CD4-positive, CD25-positive, alpha-beta regulatory T cell (primary cell): ENCODE measurements at regions not wholly inside any gene's neighbourhood (a gene's known extent, or its start where the extent isn't known, plus 50 kb on each side); places are given as distances from the start of the nearest gene placed in this dataset.

Experiments
- ATAC-seq, 2 donors: fragments of 150-1000 bp; cut with Tn5 transposase; one replicate each; pipeline ENCODE4 v1.10.0; 2021; ENCODE audit warnings: low read depth in 2 of 2, moderate number of reproducible peaks in 2 of 2, moderate library complexity in 1 of 2
- DNase-seq, 3 donors: peaks; one replicate each; pipeline versions ENCODE4 v3.0.0 to v3.0.0-alpha.2; 2012 to 2022; ENCODE audit warnings: mixed read lengths in 1 of 3
- H3K27ac ChIP-seq: one replicate; pipeline ENCODE4 v1.7.0; 2013; ENCODE audit warnings: mild to moderate bottlenecking, low read length; ENCODE audit not compliant: insufficient read depth, poor library complexity, severe bottlenecking
- H3K27me3 ChIP-seq: one replicate; pipeline ENCODE4 v1.7.0; 2013; ENCODE audit warnings: low read length; ENCODE audit not compliant: control insufficient read depth, insufficient read depth
- H3K36me3 ChIP-seq: one replicate; pipeline ENCODE4 v1.7.0; 2013; ENCODE audit warnings: mild to moderate bottlenecking, low read length, moderate library complexity; ENCODE audit not compliant: control insufficient read depth, insufficient read depth
- H3K4me1 ChIP-seq: 2 replicates; pipeline ENCODE4 v1.7.0; 2013; ENCODE audit warnings: mild to moderate bottlenecking, low read length; ENCODE audit not compliant: insufficient read depth, control insufficient read depth, poor library complexity, severe bottlenecking
- H3K4me3 ChIP-seq: one replicate; pipeline ENCODE4 v1.7.0; 2013; ENCODE audit warnings: low read depth, mild to moderate bottlenecking, low read length, moderate library complexity
- H3K9me3 ChIP-seq, 2 experiments: 1 replicate in 1 of 2; 2 replicates in 1 of 2; pipeline ENCODE4 v1.7.0; 2013; ENCODE audit warnings: low read length in 2 of 2, mild to moderate bottlenecking in 1 of 2, moderate library complexity in 1 of 2; ENCODE audit not compliant: control insufficient read depth in 2 of 2
- H3K27ac Mint-ChIP-seq, 3 donors: one replicate each; pipeline ENCODE4 v1.8.0; 2020 to 2022; ENCODE audit warnings: mild to moderate bottlenecking in 3 of 3, mixed read lengths in 3 of 3, moderate library complexity in 2 of 3
- H3K27me3 Mint-ChIP-seq: one replicate; pipeline ENCODE4 v1.8.0; 2022; ENCODE audit warnings: mild to moderate bottlenecking, mixed read lengths
- H3K36me3 Mint-ChIP-seq: one replicate; pipeline ENCODE4 v1.8.0; 2020; ENCODE audit warnings: mixed read lengths
- H3K4me1 Mint-ChIP-seq, 4 donors: one replicate each; pipeline ENCODE4 v1.8.0; 2020 to 2022; ENCODE audit warnings: mixed read lengths in 4 of 4, mild to moderate bottlenecking in 1 of 4
- H3K4me3 Mint-ChIP-seq, 4 donors: one replicate each; pipeline ENCODE4 v1.8.0; 2020 to 2022; ENCODE audit warnings: mild to moderate bottlenecking in 4 of 4, mixed read lengths in 4 of 4, moderate library complexity in 3 of 4
- H3K9me3 Mint-ChIP-seq, 7 donors: one replicate each; pipeline ENCODE4 v1.8.0; 2020 to 2022; ENCODE audit warnings: mixed read lengths in 7 of 7, mild to moderate bottlenecking in 3 of 7, moderate library complexity in 2 of 7

GRCh38 chr12:116339062-116339461 lies 61.6 kb upstream of the MED13L start:
- Histone ChIP-seq H3K4me3 (no peak overlapping the region), H3K27ac (no peak overlapping the region), H3K9me3 (no peaks in the 10 kb centered on the region), H3K27me3 (no peaks in the 10 kb centered on the region), H3K36me3 (no peaks in the 10 kb centered on the region), H3K4me1 (no peaks in the 10 kb centered on the region)
- ATAC-seq: no peak
- no peak for DNase-seq
- peaks cover 0 to 4% (median 0%) of the 10 kb centered on the region in 4 donors for H3K4me1 Mint-ChIP-seq
- no peaks in the 10 kb centered on the region for H3K36me3 Mint-ChIP-seq
- no peak overlapping the region for H3K27ac Mint-ChIP-seq
- no peak overlapping the region for H3K4me3 Mint-ChIP-seq
- peaks cover 0 to 3% (median 0%) of the 10 kb centered on the region in 7 donors for H3K9me3 Mint-ChIP-seq
- H3K27me3 Mint-ChIP-seq: no peaks in the 10 kb centered on the region

GRCh38 chr12:116339800-116340371 lies 62.4 kb upstream of the MED13L start:
- H3K27ac Mint-ChIP-seq: no peak overlapping the region
- no peaks in the 10 kb centered on the region for H3K4me1 ChIP-seq

GRCh38 chr12:116343331-116343884 lies 65.9 kb upstream of the MED13L start:
- peaks cover 0 to 4% (median 0%) of the 10 kb centered on the region in 7 donors for H3K9me3 Mint-ChIP-seq
- Histone ChIP-seq H3K9me3 (no peaks in the 10 kb centered on the region), H3K27me3 (no peaks in the 10 kb centered on the region), H3K4me1 (no peaks in the 10 kb centered on the region), H3K36me3 (no peaks in the 10 kb centered on the region), H3K4me3 (no peak overlapping the region), H3K27ac (no peak overlapping the region)
- no peak for ATAC-seq
- no peak overlapping the region for H3K27ac Mint-ChIP-seq
- H3K4me3 Mint-ChIP-seq: no peak overlapping the region
- peaks cover 0 to 2% (median 0%) of the 10 kb centered on the region in 4 donors for H3K4me1 Mint-ChIP-seq
- no peaks in the 10 kb centered on the region for H3K36me3 Mint-ChIP-seq
- DNase-seq: no peak
- H3K27me3 Mint-ChIP-seq: no peaks in the 10 kb centered on the region

More at GRCh38 chr12:116339800-116340371, 62.4 kb upstream of the MED13L start:
- Histone ChIP-seq H3K27me3 (no peaks in the 10 kb centered on the region), H3K27ac (no peak overlapping the region), H3K4me3 (no peak overlapping the region), H3K9me3 (no peaks in the 10 kb centered on the region), H3K36me3 (no peaks in the 10 kb centered on the region)
- DNase-seq (no peak), ATAC-seq (no peak)
- peaks cover 0 to 4% (median 0%) of the 10 kb centered on the region in 7 donors for H3K9me3 Mint-ChIP-seq
- H3K36me3 Mint-ChIP-seq: no peaks in the 10 kb centered on the region
- peaks cover 0 to 6% (median 0%) of the 10 kb centered on the region in 4 donors for H3K4me1 Mint-ChIP-seq
- H3K4me3 Mint-ChIP-seq: no peak overlapping the region
- no peaks in the 10 kb centered on the region for H3K27me3 Mint-ChIP-seq

- Mint-ChIP-seq H3K27me3 (peaks cover 11% of the 10 kb centered on the region), H3K36me3 (no peaks in the 10 kb centered on the region), H3K4me1 (peaks cover 0 to 2% (median 0%) of the 10 kb centered on the region in 4 donors), H3K27ac (no peak overlapping the region), H3K9me3 (peaks cover 0 to 4% (median 0%) of the 10 kb centered on the region in 7 donors), H3K4me3 (no peak overlapping the region)
- Histone ChIP-seq H3K9me3 (no peaks in the 10 kb centered on the region), H3K4me1 (no peaks in the 10 kb centered on the region), H3K27me3 (peaks cover 3% of the 10 kb centered on the region), H3K4me3 (no peak overlapping the region), H3K36me3 (no peaks in the 10 kb centered on the region), H3K27ac (no peak overlapping the region)
- DNase-seq (no peak), ATAC-seq (no peak)
Measured at GRCh38 chr12:116346222-116346621, 68.7 kb upstream of the MED13L start.

- no peaks in the 10 kb centered on the region for H3K36me3 ChIP-seq
- DNase-seq (no peak), ATAC-seq (no peak)
- H3K4me1 ChIP-seq: no peaks in the 10 kb centered on the region
- H3K27ac ChIP-seq: no peak overlapping the region
- no peak overlapping the region for H3K4me3 ChIP-seq
- Mint-ChIP-seq H3K27ac (no peak overlapping the region), H3K36me3 (no peaks in the 10 kb centered on the region), H3K27me3 (peaks cover 11% of the 10 kb centered on the region), H3K4me1 (peaks cover 0 to 2% (median 0%) of the 10 kb centered on the region in 4 donors), H3K4me3 (no peak overlapping the region), H3K9me3 (peaks cover 0 to 4% (median 0%) of the 10 kb centered on the region in 7 donors)
- H3K27me3 ChIP-seq: peaks cover 3% of the 10 kb centered on the region
- no peaks in the 10 kb centered on the region for H3K9me3 ChIP-seq
Measured at GRCh38 chr12:116346741-116347140, 69.2 kb upstream of the MED13L start.

- ATAC-seq: no peak
- H3K27ac ChIP-seq: no peak overlapping the region
- H3K4me1 Mint-ChIP-seq: peaks cover 0 to 2% (median 0%) of the 10 kb centered on the region in 4 donors
Measured at GRCh38 chr12:116347265-116347664, 69.8 kb upstream of the MED13L start.

GRCh38 chr12:116352315-116352835 lies 74.9 kb upstream of the MED13L start:
- peaks cover 3% of the 10 kb centered on the region for H3K27me3 ChIP-seq
- ATAC-seq: no peak
- peaks cover 0 to 5% (median 0%) of the 10 kb centered on the region in 7 donors for H3K9me3 Mint-ChIP-seq
- H3K27ac ChIP-seq: no peak overlapping the region
- H3K4me1 ChIP-seq: no peaks in the 10 kb centered on the region
- no peaks in the 10 kb centered on the region for H3K36me3 ChIP-seq
- no peaks in the 10 kb centered on the region for H3K9me3 ChIP-seq
- no peak overlapping the region for H3K4me3 Mint-ChIP-seq
- no peak for DNase-seq
- H3K4me3 ChIP-seq: no peak overlapping the region
- no peaks in the 10 kb centered on the region for H3K36me3 Mint-ChIP-seq
- H3K27me3 Mint-ChIP-seq: peaks cover 11% of the 10 kb centered on the region
- no peak overlapping the region for H3K27ac Mint-ChIP-seq
- no peaks in the 10 kb centered on the region for H3K4me1 Mint-ChIP-seq

More at GRCh38 chr12:116347265-116347664, 69.8 kb upstream of the MED13L start:
- Histone ChIP-seq H3K27me3 (peaks cover 3% of the 10 kb centered on the region), H3K9me3 (no peaks in the 10 kb centered on the region), H3K4me1 (no peaks in the 10 kb centered on the region), H3K36me3 (no peaks in the 10 kb centered on the region), H3K4me3 (no peak overlapping the region)
- H3K36me3 Mint-ChIP-seq: no peaks in the 10 kb centered on the region
- H3K27me3 Mint-ChIP-seq: peaks cover 11% of the 10 kb centered on the region
- no peak overlapping the region for H3K27ac Mint-ChIP-seq
- H3K9me3 Mint-ChIP-seq: peaks cover 0 to 3% (median 0%) of the 10 kb centered on the region in 7 donors
- no peak overlapping the region for H3K4me3 Mint-ChIP-seq
- no peak for DNase-seq

- DNase-seq: no peak
- Mint-ChIP-seq H3K4me3 (no peak overlapping the region), H3K4me1 (peaks cover 5 to 8% (median 6%) of the 10 kb centered on the region in 4 donors), H3K27me3 (peaks cover 5% of the 10 kb centered on the region), H3K27ac (peak overlapping the region in 1 of 3 donors; percentile 47), H3K36me3 (no peaks in the 10 kb centered on the region), H3K9me3 (peaks cover 0 to 5% (median 0%) of the 10 kb centered on the region in 7 donors)
- H3K36me3 ChIP-seq: no peaks in the 10 kb centered on the region
- no peaks in the 10 kb centered on the region for H3K9me3 ChIP-seq
- H3K27ac ChIP-seq: no peak overlapping the region
- H3K4me3 ChIP-seq: no peak overlapping the region
- H3K27me3 ChIP-seq: peaks cover under 1% of the 10 kb centered on the region
- peaks cover 4% of the 10 kb centered on the region for H3K4me1 ChIP-seq
- no peak for ATAC-seq
Measured at GRCh38 chr12:116353958-116354357, 76.5 kb upstream of the MED13L start.
